GM18519 (cell line): ENCODE measurements at regions not wholly inside any gene's neighbourhood (a gene's known extent, or its start where the extent isn't known, plus 50 kb on each side); places are given as distances from the start of the nearest gene placed in this dataset.

Source experiments
- ATAC-seq: cut with Tn5 transposase; IDR thresholded peaks from one replicate; pipeline ENCODE4 v1.9.1; 2021; ENCODE audit warnings: mild to moderate bottlenecking, moderate library complexity; ENCODE audit not compliant: unreplicated experiment, low FRiP score

- ATAC-seq: no peak
Measured at GRCh38 chr15:69652751-69653305, 200.2 kb downstream of the RPLP1 start.

- no peak for ATAC-seq
Measured at GRCh38 chr15:69653306-69653705, 200.7 kb downstream of the RPLP1 start.

GRCh38 chr15:69653846-69654245 lies 201.2 kb downstream of the RPLP1 start:
- ATAC-seq: no peak

- no peak for ATAC-seq
Measured at GRCh38 chr15:69656271-69657030, 203.8 kb downstream of the RPLP1 start.

- ATAC-seq: no peak
Measured at GRCh38 chr15:69657626-69658025, 205.0 kb downstream of the RPLP1 start.

- no peak for ATAC-seq
Measured at GRCh38 chr15:69658411-69658945, 205.9 kb downstream of the RPLP1 start.

GRCh38 chr15:69659454-69660050 lies 206.9 kb downstream of the RPLP1 start:
- no peak for ATAC-seq

GRCh38 chr15:69660114-69660513 lies 207.5 kb downstream of the RPLP1 start:
- ATAC-seq: no peak

GRCh38 chr15:69660658-69661405 lies 208.2 kb downstream of the RPLP1 start:
- ATAC-seq: no peak

GRCh38 chr15:69661446-69661845 lies 208.8 kb downstream of the RPLP1 start:
- no peak for ATAC-seq

GRCh38 chr15:69661871-69662644 lies 209.4 kb downstream of the RPLP1 start:
- no peak for ATAC-seq

GRCh38 chr15:69662645-69663000 lies 210.0 kb downstream of the RPLP1 start:
- no peak for ATAC-seq

GRCh38 chr15:69663441-69663840 lies 210.8 kb downstream of the RPLP1 start:
- no peak for ATAC-seq

- no peak for ATAC-seq
Measured at GRCh38 chr15:69663982-69664381, 211.4 kb downstream of the RPLP1 start.

GRCh38 chr15:69664572-69665571 lies 212.3 kb downstream of the RPLP1 start:
- no peak for ATAC-seq

- no peak for ATAC-seq
Measured at GRCh38 chr15:69665641-69666111, 213.1 kb downstream of the RPLP1 start.

- ATAC-seq: no peak
Measured at GRCh38 chr15:69666441-69666882, 213.8 kb downstream of the RPLP1 start.

- ATAC-seq: no peak
Measured at GRCh38 chr15:69666921-69667811, 214.5 kb downstream of the RPLP1 start.
